Left colon (tissue), 2 donors: ENCODE measurements at regions not wholly inside any gene's neighbourhood (a gene's known extent, or its start where the extent isn't known, plus 50 kb on each side); places are given as distances from the start of the nearest gene placed in this dataset.
A peak's percentile ranks its signal among the peaks of the same experiment; 100 is the strongest.

Experiments
- ATAC-seq: fragments of 200-7000 bp; cut with Tn5 transposase; one replicate; pipeline ENCODE4 v1.9.1; 2020; ENCODE audit warnings: mild to moderate bottlenecking, moderate library complexity
- DNase-seq, 2 donors: peaks; one replicate each; pipeline ENCODE4 v3.0.0-alpha.2; 2020
- intact Hi-C, 2 donors: fragments of 100-400 bp; cut with DNase I in 1 of 2; cut with micrococcal nuclease in 1 of 2; formaldehyde crosslinking; loops; one replicate each; pipeline versions ENCODE4 v1.11.2 to v1.14.0; 2022; cut with DNase I, micrococcal nuclease
- donor health status: DM: no; HTN: no; CAD: no.
- donor health status: DM: yes; HTN: yes; CAD: no.

- no peak for ATAC-seq
- intact Hi-C loops = no loop called here
- DNase-seq = no peak
These were observed 562.3 kb upstream of the BTBD3 start for GRCh38 chr20:11355345-11355744.

GRCh38 chr20:11356061-11356460 is 561.6 kb upstream of the BTBD3 start:
- intact Hi-C loops = no loop called here
- DNase-seq (no peak), ATAC-seq (no peak)

GRCh38 chr20:11362450-11362849 is 555.2 kb upstream of the BTBD3 start:
- intact Hi-C loops = no loop called here
- ATAC-seq (no peak), DNase-seq (no peak)

GRCh38 chr20:11364736-11365135 is 553.0 kb upstream of the BTBD3 start:
- ATAC-seq = no peak
- intact Hi-C loops = no loop called here
- DNase-seq = no peak

- intact Hi-C loops = no loop called here
- ATAC-seq (no peak), DNase-seq (no peak)
These were observed 551.0 kb upstream of the BTBD3 start for GRCh38 chr20:11366660-11367059.

GRCh38 chr20:11368499-11368898 is 549.2 kb upstream of the BTBD3 start:
- DNase-seq (no peak), ATAC-seq (no peak)
- intact Hi-C loops = no loop called here

GRCh38 chr20:11368965-11369711 is 548.6 kb upstream of the BTBD3 start:
- DNase-seq (no peak), ATAC-seq (no peak)
- intact Hi-C loops = no loop called here

- DNase-seq (no peak), ATAC-seq (no peak)
- intact Hi-C loops = no loop called here
These were observed 545.9 kb upstream of the BTBD3 start for GRCh38 chr20:11371831-11372230.

GRCh38 chr20:11372876-11373790 is 544.6 kb upstream of the BTBD3 start:
- intact Hi-C loops = no loop called here
- DNase-seq = no peak

GRCh38 chr20:11375335-11375734 is 542.4 kb upstream of the BTBD3 start:
- intact Hi-C loops = no loop called here
- ATAC-seq = no peak
- no peak for DNase-seq

More at GRCh38 chr20:11372876-11373790, 544.6 kb upstream of the BTBD3 start:
- ATAC-seq = no peak

GRCh38 chr20:11375966-11376365 is 541.7 kb upstream of the BTBD3 start:
- intact Hi-C loops = no loop called here
- no peak for DNase-seq
- peak; percentile 98 for ATAC-seq

- intact Hi-C loops = no loop called here
- peak; percentile 30 for ATAC-seq
- no peak for DNase-seq
These were observed 541.3 kb upstream of the BTBD3 start for GRCh38 chr20:11376420-11376819.

GRCh38 chr20:11376998-11377397 is 540.7 kb upstream of the BTBD3 start:
- intact Hi-C loops = no loop called here
- ATAC-seq (no peak), DNase-seq (no peak)

GRCh38 chr20:11377761-11378160 is 539.9 kb upstream of the BTBD3 start:
- DNase-seq (no peak), ATAC-seq (no peak)
- intact Hi-C loops = no loop called here

- DNase-seq (no peak), ATAC-seq (no peak)
- intact Hi-C loops = no loop called here
These were observed 539.4 kb upstream of the BTBD3 start for GRCh38 chr20:11378252-11378651.

- ATAC-seq (no peak), DNase-seq (peak in 1 of 2 donors; percentile 4)
- intact Hi-C loops = no loop called here
These were observed 538.3 kb upstream of the BTBD3 start for GRCh38 chr20:11379257-11380011.

- ATAC-seq = no peak
- intact Hi-C loops = no loop called here
These were observed 537.4 kb upstream of the BTBD3 start for GRCh38 chr20:11380283-11380682.

GRCh38 chr20:11387189-11387754 is 530.4 kb upstream of the BTBD3 start:
- ATAC-seq (no peak), DNase-seq (no peak)
- intact Hi-C loops = no loop called here

More at GRCh38 chr20:11380283-11380682, 537.4 kb upstream of the BTBD3 start:
- DNase-seq = no peak

- ATAC-seq (no peak), DNase-seq (no peak)
- intact Hi-C loops = no loop called here
These were observed 528.5 kb upstream of the BTBD3 start for GRCh38 chr20:11389186-11389585.
